GM18867 (cell line): ENCODE measurements at regions not wholly inside any gene's neighbourhood (a gene's known extent, or its start where the extent isn't known, plus 50 kb on each side); places are given as distances from the start of the nearest gene placed in this dataset.
A peak's percentile ranks its signal among the peaks of the same experiment; 100 is the strongest.

Experiments used
- ATAC-seq: cut with Tn5 transposase; IDR thresholded peaks from one replicate; pipeline ENCODE4 v1.9.1; 2021; ENCODE audit warnings: mild to moderate bottlenecking, moderate library complexity; ENCODE audit not compliant: unreplicated experiment

DNA sequence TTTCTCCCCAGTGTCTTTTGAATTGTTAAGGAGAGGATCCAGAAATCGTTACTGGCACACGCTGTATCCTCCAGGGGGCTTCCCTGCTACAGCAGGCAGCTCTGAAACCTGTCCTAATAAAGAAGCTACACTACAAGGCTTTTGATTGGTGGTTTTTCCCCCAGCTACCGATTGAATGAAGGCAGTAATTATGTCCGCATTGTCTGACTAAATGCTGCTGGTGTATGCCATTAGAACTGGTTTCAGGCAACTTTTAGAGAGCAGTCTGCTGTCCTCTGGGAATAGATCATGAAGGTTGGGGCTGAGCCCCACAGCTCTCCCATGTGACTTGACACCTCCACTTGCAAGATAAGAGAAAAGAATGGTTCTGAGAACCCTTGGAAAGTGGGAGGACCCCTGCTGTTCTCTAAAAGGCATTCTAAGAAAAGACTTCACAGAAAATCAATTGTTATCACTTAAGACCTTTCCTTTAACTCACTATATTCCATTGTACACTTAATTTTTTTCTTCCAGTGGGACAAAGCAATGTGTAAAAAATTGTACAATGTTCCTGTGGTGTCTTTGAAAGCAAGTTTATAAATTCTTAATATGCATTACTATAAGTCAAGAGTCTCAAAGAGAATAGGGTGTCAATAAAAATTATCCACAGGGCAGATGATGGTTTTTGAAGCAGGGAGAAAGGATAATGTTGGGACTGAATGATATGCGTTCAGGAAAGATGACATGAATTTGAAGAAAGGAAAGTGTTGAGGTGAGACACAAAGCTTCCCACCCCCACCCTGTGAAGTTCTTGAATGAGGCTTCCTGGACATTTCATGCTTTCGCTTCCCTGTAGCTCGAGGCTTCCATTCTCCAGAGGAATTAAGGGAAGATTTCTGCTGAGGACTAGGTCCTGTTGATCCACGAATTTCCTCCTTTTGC, 53.0 kb upstream of the DAZL start:
- ATAC-seq, result no peak

- no peak for ATAC-seq
These were observed 53.9 kb upstream of the DAZL start for GRCh38 chr3:16658925-16659793.

DNA sequence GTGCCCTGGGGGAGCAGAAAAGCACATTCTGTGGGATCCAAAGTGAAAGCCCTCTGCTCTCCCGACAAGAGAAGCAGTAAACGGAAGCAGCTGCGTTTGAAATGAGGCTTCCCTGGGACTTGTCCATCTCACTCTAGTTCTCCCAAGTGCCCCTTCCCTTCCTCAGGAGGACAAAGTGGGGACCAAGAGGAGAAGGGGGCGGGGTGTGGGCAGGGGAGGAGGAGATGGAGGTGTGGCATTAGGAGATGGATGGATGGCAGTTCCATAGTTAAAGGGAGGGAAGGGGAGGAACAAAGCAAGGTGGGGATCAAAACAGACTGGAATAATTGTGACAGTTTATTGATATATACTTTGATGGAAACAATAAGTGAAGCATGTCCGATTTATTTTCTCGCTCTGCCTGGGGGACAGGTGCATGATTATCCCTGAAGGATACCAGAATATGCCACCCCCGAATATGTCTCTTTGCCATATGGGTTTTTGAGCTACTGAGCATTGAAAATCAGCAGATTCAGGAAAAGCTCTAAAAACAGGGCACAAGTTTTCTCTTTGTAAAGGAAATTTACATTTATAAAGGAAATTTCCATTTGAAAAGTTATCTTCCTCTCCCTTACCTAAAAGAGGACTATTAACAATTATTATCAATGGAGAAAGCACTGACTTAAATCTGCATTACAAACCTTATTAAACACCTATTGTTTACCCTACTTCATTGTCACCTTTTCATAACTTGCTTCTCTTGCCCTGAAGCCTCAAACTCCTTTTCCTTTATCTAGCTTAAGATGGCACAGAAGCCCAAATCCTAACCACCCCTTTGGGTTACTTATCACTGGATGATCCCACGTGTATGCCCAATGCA, 58.9 kb upstream of the DAZL start:
- no peak for ATAC-seq

DNA sequence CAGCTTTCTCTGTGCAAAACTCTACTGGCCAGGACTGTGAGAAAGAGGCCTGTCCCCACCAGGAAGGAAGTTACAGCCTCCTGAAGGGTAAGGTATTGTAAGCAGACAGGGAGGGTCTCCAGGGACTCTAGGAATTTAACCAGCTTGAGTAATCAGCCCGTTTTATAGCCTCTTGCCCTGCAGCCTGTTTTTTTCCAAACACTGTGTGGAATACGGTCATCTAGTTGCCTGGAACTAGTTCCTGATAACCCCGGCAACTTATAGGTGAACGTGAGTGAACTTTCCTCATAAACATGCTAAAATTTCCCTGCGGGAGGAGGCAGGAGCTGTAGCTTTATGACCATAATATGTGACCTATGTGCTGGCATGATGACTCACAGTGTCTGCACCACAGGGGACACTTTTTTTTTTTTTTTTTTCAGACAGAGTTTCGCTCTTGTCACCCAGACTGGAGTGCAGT, 60.1 kb upstream of the DAZL start:
- ATAC-seq, result peak; percentile 86

DNA sequence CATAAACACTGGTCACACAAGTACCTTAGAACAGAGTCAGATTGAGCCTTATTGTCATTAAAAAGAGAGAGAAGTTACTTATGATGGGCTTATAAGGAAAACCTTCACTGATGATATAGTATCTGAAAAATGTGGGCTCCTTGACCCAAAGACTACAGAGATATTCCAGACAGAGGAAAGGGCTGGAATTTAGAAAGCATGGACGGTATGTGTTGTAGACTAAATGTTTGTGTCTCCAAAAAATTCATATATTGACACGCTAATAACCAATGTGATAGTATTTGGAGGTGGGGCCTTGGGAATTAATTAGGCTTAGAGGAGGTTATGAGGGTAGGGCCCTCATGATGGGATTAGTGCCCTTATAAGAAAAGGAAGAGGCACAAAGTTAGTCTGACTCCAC, 61.0 kb upstream of the DAZL start:
- no peak for ATAC-seq

GRCh38 chr3:16667633-16668032, 62.4 kb upstream of the DAZL start:
- no peak for ATAC-seq

GRCh38 chr3:16668776-16669545, 63.7 kb upstream of the DAZL start:
- no peak for ATAC-seq

GRCh38 chr3:16670191-16670590, 65.0 kb upstream of the DAZL start:
- no peak for ATAC-seq

GRCh38 chr3:16671690-16672089, 66.5 kb upstream of the DAZL start:
- no peak for ATAC-seq

GRCh38 chr3:16673530-16673929, 68.3 kb upstream of the DAZL start:
- ATAC-seq, result no peak

DNA sequence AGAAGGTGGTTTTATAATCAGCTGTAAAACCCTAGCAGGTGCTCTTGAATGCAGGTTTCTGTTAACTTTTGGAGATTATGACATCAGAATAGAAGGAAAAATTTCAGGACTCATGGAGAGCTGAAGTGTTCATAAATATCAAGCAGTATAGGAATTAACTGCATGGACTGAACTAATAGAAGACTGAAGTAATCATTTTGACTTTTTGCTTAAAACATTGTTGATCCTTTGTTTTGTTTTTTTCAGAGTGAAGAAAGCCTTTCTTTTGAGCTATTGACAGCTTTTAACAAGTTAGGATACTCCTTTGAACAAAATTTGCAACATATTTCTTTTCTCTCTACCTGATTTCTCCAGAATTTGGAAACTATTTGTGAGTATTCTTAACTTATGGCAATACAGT, 70.6 kb upstream of the DAZL start:
- ATAC-seq, result no peak

DNA sequence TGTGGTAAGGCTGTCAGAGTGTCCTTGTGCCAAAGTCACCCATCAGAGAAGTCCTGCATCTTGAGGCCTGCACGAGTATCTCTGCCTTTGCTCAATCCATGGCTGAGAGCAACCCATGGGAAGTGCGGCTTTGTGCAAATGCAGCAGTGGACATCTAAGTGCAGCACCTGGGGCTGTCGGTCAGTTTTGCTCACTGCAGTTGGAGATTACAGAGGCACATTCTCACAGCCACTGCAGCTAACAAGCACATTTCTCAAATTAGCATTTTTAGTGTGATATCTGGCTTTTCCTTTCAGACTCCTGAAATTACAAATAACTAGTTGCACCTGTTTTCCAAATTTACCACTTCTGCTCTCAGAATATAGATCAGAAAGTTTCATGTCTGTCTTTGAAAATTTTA, 81.5 kb upstream of the DAZL start:
- no peak for ATAC-seq

- ATAC-seq, result no peak
These were observed 82.0 kb upstream of the DAZL start for GRCh38 chr3:16687221-16687620.

- ATAC-seq, result no peak
These were observed 87.5 kb upstream of the DAZL start for GRCh38 chr3:16692486-16693344.

GRCh38 chr3:16693820-16694219, 88.6 kb upstream of the DAZL start:
- no peak for ATAC-seq

DNA sequence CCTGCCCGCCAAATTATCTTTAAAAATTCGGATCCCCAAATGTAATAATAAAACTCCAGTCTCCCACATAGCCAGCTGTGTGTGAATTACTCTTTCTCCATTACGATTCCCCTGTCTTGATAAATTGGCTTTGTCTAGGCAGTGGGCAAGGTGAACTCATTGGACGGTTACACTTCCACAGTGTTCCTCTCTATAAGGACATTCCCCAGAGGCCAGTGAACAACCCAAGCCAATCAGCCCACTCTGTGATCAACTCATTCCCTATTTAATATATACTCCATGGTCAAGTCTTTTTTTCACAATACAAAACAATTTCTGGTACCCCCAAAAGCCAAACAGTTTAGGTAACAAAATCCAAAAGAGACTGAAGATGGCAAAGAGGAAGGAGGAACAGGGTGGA, 90.5 kb upstream of the DAZL start:
- ATAC-seq, result no peak

DNA sequence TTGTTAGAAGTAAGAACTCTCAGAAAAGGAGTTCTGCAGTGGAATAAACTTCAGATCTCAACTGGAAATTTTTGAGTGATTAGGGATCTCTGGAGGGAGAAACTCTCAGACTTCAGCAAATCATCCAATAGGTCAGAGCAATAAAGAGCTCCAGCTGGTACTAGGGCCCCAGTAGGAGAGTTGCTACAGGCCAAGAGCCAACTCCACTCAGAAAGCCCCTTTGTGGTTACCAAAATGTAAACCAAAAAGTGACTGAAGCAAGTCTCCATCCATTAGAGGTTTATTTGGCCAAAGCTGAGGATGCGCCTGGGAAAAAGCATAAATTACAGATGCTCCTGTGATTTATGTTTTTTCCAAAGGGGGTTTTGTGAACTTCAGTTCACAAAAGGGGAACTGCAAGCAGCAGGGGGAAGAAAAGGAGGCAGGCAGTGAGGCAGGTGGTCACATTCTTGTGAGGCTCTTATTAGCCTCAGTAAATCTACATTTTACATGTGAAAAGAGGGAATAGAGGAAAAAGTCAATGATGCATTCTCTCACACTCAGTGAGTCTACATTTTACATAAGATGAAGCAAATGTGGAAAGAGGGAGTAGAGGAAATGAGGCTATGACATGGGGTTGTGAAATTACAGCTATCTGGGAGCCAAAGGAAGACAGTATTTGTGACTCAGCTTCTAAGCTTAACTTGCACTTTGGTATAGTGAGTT, 92.4 kb upstream of the DAZL start:
- ATAC-seq, result no peak

DNA sequence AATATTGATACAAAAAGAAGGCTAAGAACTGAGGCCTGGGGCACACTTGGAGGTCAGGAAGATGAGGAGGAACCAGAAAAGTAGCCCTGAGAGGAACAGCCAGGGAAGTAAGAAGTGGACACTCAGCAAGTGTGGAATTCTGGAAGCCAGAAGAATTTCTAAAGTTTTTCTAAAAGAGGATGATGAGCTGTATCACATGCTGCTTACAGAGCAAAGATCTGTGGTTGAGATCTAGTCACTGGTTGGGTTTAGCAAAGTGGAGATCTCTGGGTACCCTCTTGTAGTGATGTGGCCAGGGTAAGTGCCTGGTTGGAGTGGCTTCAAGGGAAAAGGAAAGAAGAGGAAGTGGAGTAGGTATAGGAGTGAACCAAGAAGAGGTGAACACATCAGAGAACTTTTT, 95.4 kb upstream of the DAZL start:
- no peak for ATAC-seq

GRCh38 chr3:16704941-16705340, 99.7 kb upstream of the DAZL start:
- no peak for ATAC-seq
